OCI-LY7 (cell line): ENCODE measurements at regions not wholly inside any gene's neighbourhood (a gene's known extent, or its start where the extent isn't known, plus 50 kb on each side); places are given as distances from the start of the nearest gene placed in this dataset.

Source experiments
- CTCF ChIP-seq: fragments of 200-600 bp; sonication (generic); conservative IDR thresholded peaks from 2 replicates; pipeline ENCODE4 v1.5.1; 2014; ENCODE audit warnings: mild to moderate bottlenecking, antibody characterized with exemption, low read length, moderate library complexity, mixed read lengths
- EZH2phosphoT487 ChIP-seq: fragments of 200-600 bp; sonication (generic); IDR thresholded peaks from 2 replicates; pipeline ENCODE4 v1.6.1; 2018; ENCODE audit warnings: low read depth, borderline replicate concordance, mild to moderate bottlenecking, mixed run types, antibody characterized with exemption, low read length, moderate library complexity, mixed read lengths

- TF ChIP-seq CTCF, result no peak
- TF ChIP-seq EZH2phosphoT487, result no peak
These were observed 181.2 kb upstream of the GALNT2 start for GRCh38 chr1:229885568-229886495.
